ENCODE measurements at regions not wholly inside any gene's neighbourhood (a gene's known extent, or its start where the extent isn't known, plus 50 kb on each side); places are given as distances from the start of the nearest gene placed in this dataset.

DNA sequence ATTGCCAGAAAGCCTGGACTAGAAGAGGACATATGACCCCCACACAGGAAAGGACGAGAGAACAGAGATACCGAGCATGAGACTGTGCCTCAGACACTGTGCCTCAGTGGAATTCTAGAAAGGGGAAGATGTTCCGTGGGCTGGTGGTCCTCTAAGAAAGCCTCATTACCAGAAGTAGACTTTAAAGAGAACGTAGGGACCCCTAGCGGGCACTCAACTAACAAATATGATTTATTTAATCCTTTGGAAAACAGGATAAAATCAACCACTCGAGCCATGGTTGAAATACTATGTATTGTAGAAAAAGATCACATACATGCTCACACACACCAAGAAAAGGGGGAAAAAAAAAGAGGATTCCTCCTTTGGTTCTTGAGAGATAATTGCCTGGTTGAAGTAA lies 701.2 kb upstream of the SORCS1 start:
- Histone ChIP-seq H3K27ac (ENCODE audit: low read depth in 1 of 2, low read length in 2 of 2) (no peak overlapping the region), H3K4me3 (ENCODE audit: low read depth in 1 of 3, low read length in 3 of 3) (no peak overlapping the region), H3K36me3 (ENCODE audit: control insufficient read depth in 4 of 4, insufficient read depth in 3 of 4, low read depth in 1 of 4, low read length in 3 of 4) (no peaks in the 10 kb centered on the region), H3K4me1 (ENCODE audit: control insufficient read depth in 4 of 4, insufficient read depth in 4 of 4, low read length in 3 of 4) (no peaks in the 10 kb centered on the region), H3K9me3 (ENCODE audit: control insufficient read depth in 4 of 4, low read length in 3 of 4) (no peaks in the 10 kb centered on the region), H3K9ac (ENCODE audit: low read depth in 1 of 2, low read length in 2 of 2) (no peak overlapping the region), H3K27me3 (ENCODE audit: control insufficient read depth in 4 of 4, insufficient read depth in 4 of 4, low read length in 3 of 4) (no peaks in the 10 kb centered on the region)
- DNase-seq (ENCODE audit: low spot score): no peak
- 59% methylated on average over 6 of the region's 6 CpGs for WGBS
- TF ChIP-seq TAF1 (conservative IDR thresholded peaks at IDR 0.05) (no peak), HNF4A (conservative IDR thresholded peaks at IDR 0.05) (no peak), YY1 (IDR thresholded peaks at IDR 0.05) (no peak), HNF4G (IDR thresholded peaks at IDR 0.05) (no peak), EGR1 (IDR thresholded peaks at IDR 0.05; ENCODE audit: low read depth in 2 of 2) (no peak), FOXA2 (IDR thresholded peaks at IDR 0.05) (no peak), SP1 (IDR thresholded peaks at IDR 0.05) (no peak), FOXA1 (IDR thresholded peaks at IDR 0.05) (no peak), RAD21 (IDR thresholded peaks at IDR 0.05) (no peak), NR2F2 (IDR thresholded peaks at IDR 0.05) (no peak), GABPA (IDR thresholded peaks at IDR 0.05 in 1 of 2, conservative IDR thresholded peaks at IDR 0.05 in 1 of 2) (no peak), JUND (IDR thresholded peaks at IDR 0.05) (no peak)
- TF ChIP-seq, protein P1, sequence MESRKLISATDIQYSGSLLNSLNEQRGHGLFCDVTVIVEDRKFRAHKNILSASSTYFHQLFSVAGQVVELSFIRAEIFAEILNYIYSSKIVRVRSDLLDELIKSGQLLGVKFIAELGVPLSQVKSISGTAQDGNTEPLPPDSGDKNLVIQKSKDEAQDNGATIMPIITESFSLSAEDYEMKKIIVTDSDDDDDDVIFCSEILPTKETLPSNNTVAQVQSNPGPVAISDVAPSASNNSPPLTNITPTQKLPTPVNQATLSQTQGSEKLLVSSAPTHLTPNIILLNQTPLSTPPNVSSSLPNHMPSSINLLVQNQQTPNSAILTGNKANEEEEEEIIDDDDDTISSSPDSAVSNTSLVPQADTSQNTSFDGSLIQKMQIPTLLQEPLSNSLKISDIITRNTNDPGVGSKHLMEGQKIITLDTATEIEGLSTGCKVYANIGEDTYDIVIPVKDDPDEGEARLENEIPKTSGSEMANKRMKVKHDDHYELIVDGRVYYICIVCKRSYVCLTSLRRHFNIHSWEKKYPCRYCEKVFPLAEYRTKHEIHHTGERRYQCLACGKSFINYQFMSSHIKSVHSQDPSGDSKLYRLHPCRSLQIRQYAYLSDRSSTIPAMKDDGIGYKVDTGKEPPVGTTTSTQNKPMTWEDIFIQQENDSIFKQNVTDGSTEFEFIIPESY (IDR thresholded peaks at IDR 0.05): no peak
- TF ChIP-seq, protein P2, sequence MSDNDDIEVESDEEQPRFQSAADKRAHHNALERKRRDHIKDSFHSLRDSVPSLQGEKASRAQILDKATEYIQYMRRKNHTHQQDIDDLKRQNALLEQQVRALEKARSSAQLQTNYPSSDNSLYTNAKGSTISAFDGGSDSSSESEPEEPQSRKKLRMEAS (IDR thresholded peaks at IDR 0.05): no peak
- TF ChIP-seq, protein P3, sequence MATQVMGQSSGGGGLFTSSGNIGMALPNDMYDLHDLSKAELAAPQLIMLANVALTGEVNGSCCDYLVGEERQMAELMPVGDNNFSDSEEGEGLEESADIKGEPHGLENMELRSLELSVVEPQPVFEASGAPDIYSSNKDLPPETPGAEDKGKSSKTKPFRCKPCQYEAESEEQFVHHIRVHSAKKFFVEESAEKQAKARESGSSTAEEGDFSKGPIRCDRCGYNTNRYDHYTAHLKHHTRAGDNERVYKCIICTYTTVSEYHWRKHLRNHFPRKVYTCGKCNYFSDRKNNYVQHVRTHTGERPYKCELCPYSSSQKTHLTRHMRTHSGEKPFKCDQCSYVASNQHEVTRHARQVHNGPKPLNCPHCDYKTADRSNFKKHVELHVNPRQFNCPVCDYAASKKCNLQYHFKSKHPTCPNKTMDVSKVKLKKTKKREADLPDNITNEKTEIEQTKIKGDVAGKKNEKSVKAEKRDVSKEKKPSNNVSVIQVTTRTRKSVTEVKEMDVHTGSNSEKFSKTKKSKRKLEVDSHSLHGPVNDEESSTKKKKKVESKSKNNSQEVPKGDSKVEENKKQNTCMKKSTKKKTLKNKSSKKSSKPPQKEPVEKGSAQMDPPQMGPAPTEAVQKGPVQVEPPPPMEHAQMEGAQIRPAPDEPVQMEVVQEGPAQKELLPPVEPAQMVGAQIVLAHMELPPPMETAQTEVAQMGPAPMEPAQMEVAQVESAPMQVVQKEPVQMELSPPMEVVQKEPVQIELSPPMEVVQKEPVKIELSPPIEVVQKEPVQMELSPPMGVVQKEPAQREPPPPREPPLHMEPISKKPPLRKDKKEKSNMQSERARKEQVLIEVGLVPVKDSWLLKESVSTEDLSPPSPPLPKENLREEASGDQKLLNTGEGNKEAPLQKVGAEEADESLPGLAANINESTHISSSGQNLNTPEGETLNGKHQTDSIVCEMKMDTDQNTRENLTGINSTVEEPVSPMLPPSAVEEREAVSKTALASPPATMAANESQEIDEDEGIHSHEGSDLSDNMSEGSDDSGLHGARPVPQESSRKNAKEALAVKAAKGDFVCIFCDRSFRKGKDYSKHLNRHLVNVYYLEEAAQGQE (IDR thresholded peaks at IDR 0.05): no peak
- TF ChIP-seq, protein P4, sequence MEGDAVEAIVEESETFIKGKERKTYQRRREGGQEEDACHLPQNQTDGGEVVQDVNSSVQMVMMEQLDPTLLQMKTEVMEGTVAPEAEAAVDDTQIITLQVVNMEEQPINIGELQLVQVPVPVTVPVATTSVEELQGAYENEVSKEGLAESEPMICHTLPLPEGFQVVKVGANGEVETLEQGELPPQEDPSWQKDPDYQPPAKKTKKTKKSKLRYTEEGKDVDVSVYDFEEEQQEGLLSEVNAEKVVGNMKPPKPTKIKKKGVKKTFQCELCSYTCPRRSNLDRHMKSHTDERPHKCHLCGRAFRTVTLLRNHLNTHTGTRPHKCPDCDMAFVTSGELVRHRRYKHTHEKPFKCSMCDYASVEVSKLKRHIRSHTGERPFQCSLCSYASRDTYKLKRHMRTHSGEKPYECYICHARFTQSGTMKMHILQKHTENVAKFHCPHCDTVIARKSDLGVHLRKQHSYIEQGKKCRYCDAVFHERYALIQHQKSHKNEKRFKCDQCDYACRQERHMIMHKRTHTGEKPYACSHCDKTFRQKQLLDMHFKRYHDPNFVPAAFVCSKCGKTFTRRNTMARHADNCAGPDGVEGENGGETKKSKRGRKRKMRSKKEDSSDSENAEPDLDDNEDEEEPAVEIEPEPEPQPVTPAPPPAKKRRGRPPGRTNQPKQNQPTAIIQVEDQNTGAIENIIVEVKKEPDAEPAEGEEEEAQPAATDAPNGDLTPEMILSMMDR (IDR thresholded peaks at IDR 0.05; ENCODE audit: low read depth, low read length, missing input control): no peak
- TF ChIP-seq, protein P5, sequence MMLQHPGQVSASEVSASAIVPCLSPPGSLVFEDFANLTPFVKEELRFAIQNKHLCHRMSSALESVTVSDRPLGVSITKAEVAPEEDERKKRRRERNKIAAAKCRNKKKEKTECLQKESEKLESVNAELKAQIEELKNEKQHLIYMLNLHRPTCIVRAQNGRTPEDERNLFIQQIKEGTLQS (IDR thresholded peaks at IDR 0.05): no peak

DNA sequence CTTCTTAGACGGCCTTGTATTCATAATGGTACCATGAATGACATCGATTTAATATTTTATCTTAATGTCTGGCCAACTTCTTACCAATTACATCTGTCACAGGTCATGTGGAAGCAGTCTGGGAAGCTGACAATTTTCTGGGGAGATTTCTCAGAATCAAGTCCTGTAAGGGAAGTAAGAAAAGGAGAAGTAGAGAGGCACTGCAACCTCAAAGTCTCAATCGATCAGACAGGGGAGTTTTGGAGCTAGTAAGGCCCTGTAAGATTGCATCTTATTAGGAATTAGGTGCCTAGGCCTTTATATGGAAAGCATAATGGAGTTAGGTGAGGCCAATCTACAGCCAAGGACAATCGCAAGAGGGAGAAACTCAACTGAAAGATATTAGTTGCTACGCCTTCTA lies 694.6 kb upstream of the SORCS1 start:
- H3K9ac ChIP-seq (ENCODE audit: low read depth in 1 of 2, low read length in 2 of 2): no peak overlapping the region
- H3K36me3 ChIP-seq (ENCODE audit: control insufficient read depth in 4 of 4, insufficient read depth in 3 of 4, low read depth in 1 of 4, low read length in 3 of 4): no peaks in the 10 kb centered on the region
- H3K27ac ChIP-seq (ENCODE audit: low read depth in 1 of 2, low read length in 2 of 2): no peak overlapping the region
- WGBS: 64% methylated on average over 5 of the region's 5 CpGs
- H3K4me1 ChIP-seq (ENCODE audit: control insufficient read depth in 4 of 4, insufficient read depth in 4 of 4, low read length in 3 of 4): no peaks in the 10 kb centered on the region
- H3K27me3 ChIP-seq (ENCODE audit: control insufficient read depth in 4 of 4, insufficient read depth in 4 of 4, low read length in 3 of 4): no peaks in the 10 kb centered on the region
- no peak for DNase-seq (ENCODE audit: low spot score)
- H3K4me3 ChIP-seq (ENCODE audit: low read depth in 1 of 3, low read length in 3 of 3): no peak overlapping the region
- TF ChIP-seq HNF4A (conservative IDR thresholded peaks at IDR 0.05): no peak
- no peaks in the 10 kb centered on the region for H3K9me3 ChIP-seq (ENCODE audit: control insufficient read depth in 4 of 4, low read length in 3 of 4)

All from liver (tissue), 8 donors.